ENCODE measurements at regions not wholly inside any gene's neighbourhood (a gene's known extent, or its start where the extent isn't known, plus 50 kb on each side); places are given as distances from the start of the nearest gene placed in this dataset.

- intact Hi-C loops (cut with micrococcal nuclease): no loop called here
- Mint-ChIP-seq H3K4me3 (no peak overlapping the region), H3K9me3 (peaks cover 28% of the 10 kb centered on the region), H3K27me3 (no peaks in the 10 kb centered on the region), H3K27ac (no peak overlapping the region), H3K36me3 (ENCODE audit: low read depth) (no peaks in the 10 kb centered on the region), H3K4me1 (ENCODE audit: low read depth) (no peaks in the 10 kb centered on the region)
Observed at GRCh38 chr10:1869861-1870260, 132.5 kb upstream of the ADARB2 start.

DNA sequence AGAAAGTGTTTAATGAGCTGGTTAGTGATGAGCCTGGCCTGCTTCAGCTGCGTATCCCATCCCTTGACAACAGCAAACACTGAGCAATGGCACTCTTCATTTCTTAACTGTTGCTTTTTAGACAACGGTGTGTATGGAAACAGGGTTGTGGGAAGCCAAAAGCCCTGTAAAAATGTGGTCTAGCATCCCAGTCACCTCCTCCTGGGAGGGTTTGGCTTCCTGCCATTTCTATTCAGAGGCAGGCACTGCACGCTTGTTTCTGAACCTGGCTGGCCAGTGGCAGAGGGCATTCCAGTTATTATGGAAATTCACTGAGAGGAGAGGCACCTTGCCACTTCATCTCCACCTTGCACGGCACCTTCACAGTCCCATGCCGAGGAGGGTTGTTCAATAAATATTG lies 123.0 kb upstream of the ADARB2 start:
- H3K4me3 Mint-ChIP-seq: no peak overlapping the region
- H3K4me1 Mint-ChIP-seq (ENCODE audit: low read depth): no peaks in the 10 kb centered on the region
- H3K27me3 Mint-ChIP-seq: no peaks in the 10 kb centered on the region
- H3K9me3 Mint-ChIP-seq: peaks cover 21% of the 10 kb centered on the region
- no peak overlapping the region for H3K27ac Mint-ChIP-seq
- intact Hi-C loops (cut with micrococcal nuclease): no loop called here
- H3K36me3 Mint-ChIP-seq (ENCODE audit: low read depth): no peaks in the 10 kb centered on the region

DNA sequence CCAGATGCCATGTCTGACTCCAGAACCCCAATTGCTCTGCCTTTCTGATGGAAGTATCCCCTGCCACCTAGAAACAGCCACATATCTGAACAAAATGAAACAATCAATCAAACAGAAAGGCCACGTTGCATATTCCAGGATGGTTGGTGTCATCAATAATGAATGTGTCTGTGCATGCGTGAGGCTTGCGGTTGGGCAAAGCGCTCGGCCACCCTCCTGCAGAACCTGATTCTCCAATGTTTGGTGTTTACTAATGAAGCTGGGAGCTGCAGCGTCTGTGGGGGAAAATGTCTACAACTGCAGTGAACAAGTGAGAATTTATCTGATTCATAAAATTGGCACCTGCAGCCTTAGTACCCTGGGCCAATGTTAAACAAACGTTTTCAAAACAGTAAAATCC lies 121.2 kb upstream of the ADARB2 start:
- Mint-ChIP-seq H3K9me3 (peaks cover 6% of the 10 kb centered on the region), H3K27me3 (no peaks in the 10 kb centered on the region), H3K4me1 (ENCODE audit: low read depth) (no peaks in the 10 kb centered on the region), H3K36me3 (ENCODE audit: low read depth) (no peaks in the 10 kb centered on the region), H3K27ac (no peak overlapping the region), H3K4me3 (no peak overlapping the region)
- intact Hi-C loops (cut with micrococcal nuclease): no loop called here

- Mint-ChIP-seq H3K27me3 (no peaks in the 10 kb centered on the region), H3K4me3 (no peak overlapping the region), H3K4me1 (ENCODE audit: low read depth) (no peaks in the 10 kb centered on the region), H3K9me3 (peaks cover under 1% of the 10 kb centered on the region), H3K27ac (no peak overlapping the region), H3K36me3 (ENCODE audit: low read depth) (no peaks in the 10 kb centered on the region)
- intact Hi-C loops (cut with micrococcal nuclease): no loop called here
Observed at GRCh38 chr10:1858048-1858447, 120.7 kb upstream of the ADARB2 start.

DNA sequence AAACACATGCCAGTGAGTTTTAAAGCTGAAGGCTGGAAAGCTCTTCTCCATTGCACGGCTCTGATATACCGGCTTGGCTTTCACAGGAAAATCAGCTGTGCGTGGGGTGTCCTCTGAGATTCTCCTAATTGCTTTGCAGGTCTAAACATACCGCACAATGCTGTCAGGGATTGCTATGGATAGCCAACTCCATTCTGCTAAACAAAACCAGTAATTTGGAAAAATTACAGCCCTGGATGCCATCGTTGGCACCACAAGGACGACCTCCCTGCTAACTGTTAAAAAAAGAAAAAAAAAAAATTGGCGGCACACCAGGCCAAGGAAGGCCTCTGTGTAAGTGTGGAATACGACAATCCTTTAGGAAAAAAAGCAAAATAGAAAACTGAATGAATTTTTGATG lies 118.6 kb upstream of the ADARB2 start:
- intact Hi-C loops (cut with micrococcal nuclease): no loop called here
- H3K9me3 Mint-ChIP-seq: no peaks in the 10 kb centered on the region
- no peak overlapping the region for H3K27ac Mint-ChIP-seq
- no peaks in the 10 kb centered on the region for H3K27me3 Mint-ChIP-seq
- no peaks in the 10 kb centered on the region for H3K36me3 Mint-ChIP-seq (ENCODE audit: low read depth)
- H3K4me3 Mint-ChIP-seq: no peak overlapping the region
- H3K4me1 Mint-ChIP-seq (ENCODE audit: low read depth): no peaks in the 10 kb centered on the region

DNA sequence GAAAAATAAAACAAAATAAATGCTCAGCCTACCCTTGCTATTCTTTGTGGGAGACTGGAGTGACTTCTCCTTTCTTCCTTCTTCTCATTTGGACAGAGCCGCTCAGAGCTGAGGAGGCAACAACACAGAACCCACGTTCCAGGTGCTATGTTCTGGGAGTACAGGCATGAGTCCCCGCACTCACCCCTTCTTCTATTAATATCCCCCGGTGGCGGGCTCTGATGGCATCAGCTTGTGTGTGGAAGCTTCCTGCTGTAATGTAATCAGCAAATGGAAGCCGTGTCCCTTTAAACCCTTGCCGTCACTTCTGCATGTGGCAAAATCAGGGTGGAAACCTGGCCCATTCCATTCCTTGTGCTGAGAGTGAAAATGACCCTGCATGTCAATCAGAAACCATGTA lies 116.9 kb upstream of the ADARB2 start:
- H3K4me1 Mint-ChIP-seq (ENCODE audit: low read depth): no peaks in the 10 kb centered on the region
- intact Hi-C loops (cut with micrococcal nuclease): no loop called here
- H3K36me3 Mint-ChIP-seq (ENCODE audit: low read depth): no peaks in the 10 kb centered on the region
- H3K27ac Mint-ChIP-seq: no peak overlapping the region
- no peak overlapping the region for H3K4me3 Mint-ChIP-seq
- no peaks in the 10 kb centered on the region for H3K9me3 Mint-ChIP-seq
- no peaks in the 10 kb centered on the region for H3K27me3 Mint-ChIP-seq

DNA sequence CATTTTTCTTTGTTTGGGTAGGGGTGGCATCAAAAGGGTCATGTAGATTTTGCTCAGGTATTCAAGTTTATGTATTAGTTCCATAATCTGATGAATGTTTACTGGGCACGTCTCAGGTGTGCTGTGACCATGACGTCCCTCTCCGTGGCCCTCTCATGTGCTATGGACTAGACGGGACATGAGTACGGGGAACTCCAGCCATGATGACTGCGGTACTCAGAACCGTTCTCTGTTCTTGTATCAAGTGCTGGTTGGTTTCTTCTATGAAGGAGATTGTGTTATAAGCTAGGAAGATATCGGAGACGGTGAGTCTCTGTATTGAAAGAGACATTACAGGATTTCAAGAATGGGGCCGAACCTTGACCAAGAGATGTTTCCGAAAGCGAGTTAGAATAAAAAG lies 116.5 kb upstream of the ADARB2 start:
- no peak overlapping the region for H3K4me3 Mint-ChIP-seq
- H3K36me3 Mint-ChIP-seq (ENCODE audit: low read depth): no peaks in the 10 kb centered on the region
- intact Hi-C loops (cut with micrococcal nuclease): no loop called here
- no peak overlapping the region for H3K27ac Mint-ChIP-seq
- no peaks in the 10 kb centered on the region for H3K4me1 Mint-ChIP-seq (ENCODE audit: low read depth)
- H3K9me3 Mint-ChIP-seq: peaks cover under 1% of the 10 kb centered on the region
- no peaks in the 10 kb centered on the region for H3K27me3 Mint-ChIP-seq

- no peaks in the 10 kb centered on the region for H3K4me1 Mint-ChIP-seq (ENCODE audit: low read depth)
- no peaks in the 10 kb centered on the region for H3K36me3 Mint-ChIP-seq (ENCODE audit: low read depth)
- intact Hi-C loops (cut with micrococcal nuclease): no loop called here
- H3K9me3 Mint-ChIP-seq: peaks cover 10% of the 10 kb centered on the region
- no peak overlapping the region for H3K27ac Mint-ChIP-seq
- H3K27me3 Mint-ChIP-seq: no peaks in the 10 kb centered on the region
- no peak overlapping the region for H3K4me3 Mint-ChIP-seq
Observed at GRCh38 chr10:1852841-1853240, 115.5 kb upstream of the ADARB2 start.

- Mint-ChIP-seq H3K9me3 (peaks cover 19% of the 10 kb centered on the region), H3K27ac (no peak overlapping the region), H3K36me3 (ENCODE audit: low read depth) (no peaks in the 10 kb centered on the region), H3K4me3 (no peak overlapping the region), H3K4me1 (ENCODE audit: low read depth) (no peaks in the 10 kb centered on the region), H3K27me3 (no peaks in the 10 kb centered on the region)
- intact Hi-C loops (cut with micrococcal nuclease): no loop called here
Observed at GRCh38 chr10:1851762-1852161, 114.4 kb upstream of the ADARB2 start.

DNA sequence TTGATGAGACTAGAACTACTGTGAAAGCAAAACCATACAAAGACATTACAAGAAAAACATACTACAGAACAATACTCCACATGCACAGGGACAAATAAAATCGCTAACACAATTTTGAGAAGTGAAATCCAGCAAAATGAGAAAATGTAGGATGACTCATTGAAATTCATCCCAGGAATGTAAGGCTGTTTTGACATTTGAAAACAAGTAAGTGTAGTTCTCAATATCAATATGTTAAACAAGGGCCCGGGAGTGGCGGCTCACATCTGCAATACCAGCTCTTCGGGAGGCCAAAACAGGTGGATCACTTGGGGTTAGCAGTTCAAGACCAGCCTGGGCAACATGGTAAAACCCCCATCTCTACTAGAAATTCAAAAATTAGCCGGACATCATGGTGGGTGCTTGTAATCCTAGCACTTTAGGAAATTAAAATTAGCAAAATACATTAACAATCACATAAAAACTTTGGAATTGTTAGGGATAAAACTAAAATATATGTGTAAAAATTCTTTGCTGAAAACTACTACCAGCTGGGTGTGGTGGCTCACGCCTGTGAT lies 113.7 kb upstream of the ADARB2 start:
- intact Hi-C loops (cut with micrococcal nuclease): no loop called here
- Mint-ChIP-seq H3K4me3 (no peak overlapping the region), H3K36me3 (ENCODE audit: low read depth) (no peaks in the 10 kb centered on the region), H3K27ac (no peak overlapping the region), H3K9me3 (peaks cover 26% of the 10 kb centered on the region), H3K4me1 (ENCODE audit: low read depth) (no peaks in the 10 kb centered on the region), H3K27me3 (no peaks in the 10 kb centered on the region)

DNA sequence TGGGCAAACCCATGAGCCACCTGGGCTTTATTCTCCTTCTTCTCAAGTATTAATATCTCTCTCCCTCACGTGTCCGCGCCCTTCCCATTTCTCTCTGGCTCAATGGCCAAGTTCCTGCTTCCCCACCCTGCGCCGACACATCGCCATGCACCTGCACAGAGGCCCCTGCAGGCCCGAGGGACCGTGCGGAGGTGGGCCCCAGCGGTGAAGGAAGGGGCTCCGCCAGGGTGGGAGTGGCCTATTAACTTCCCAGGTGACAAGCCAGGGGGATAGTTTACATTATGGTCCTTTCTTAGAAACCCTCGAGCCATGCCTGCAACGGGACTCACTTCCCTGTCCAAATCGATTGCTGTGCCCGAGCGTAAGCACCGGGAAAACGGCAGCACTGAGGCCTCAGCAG lies 110.0 kb upstream of the ADARB2 start:
- no peaks in the 10 kb centered on the region for H3K27me3 Mint-ChIP-seq
- no peak overlapping the region for H3K27ac Mint-ChIP-seq
- peaks cover 26% of the 10 kb centered on the region for H3K9me3 Mint-ChIP-seq
- no peaks in the 10 kb centered on the region for H3K4me1 Mint-ChIP-seq (ENCODE audit: low read depth)
- no peak overlapping the region for H3K4me3 Mint-ChIP-seq
- H3K36me3 Mint-ChIP-seq (ENCODE audit: low read depth): no peaks in the 10 kb centered on the region
- intact Hi-C loops (cut with micrococcal nuclease): no loop called here

GRCh38 chr10:1846032-1846431 lies 108.7 kb upstream of the ADARB2 start:
- Mint-ChIP-seq H3K27ac (no peak overlapping the region), H3K9me3 (peaks cover 33% of the 10 kb centered on the region), H3K4me3 (no peak overlapping the region), H3K4me1 (ENCODE audit: low read depth) (no peaks in the 10 kb centered on the region), H3K36me3 (ENCODE audit: low read depth) (no peaks in the 10 kb centered on the region), H3K27me3 (no peaks in the 10 kb centered on the region)
- intact Hi-C loops (cut with micrococcal nuclease): no loop called here

DNA sequence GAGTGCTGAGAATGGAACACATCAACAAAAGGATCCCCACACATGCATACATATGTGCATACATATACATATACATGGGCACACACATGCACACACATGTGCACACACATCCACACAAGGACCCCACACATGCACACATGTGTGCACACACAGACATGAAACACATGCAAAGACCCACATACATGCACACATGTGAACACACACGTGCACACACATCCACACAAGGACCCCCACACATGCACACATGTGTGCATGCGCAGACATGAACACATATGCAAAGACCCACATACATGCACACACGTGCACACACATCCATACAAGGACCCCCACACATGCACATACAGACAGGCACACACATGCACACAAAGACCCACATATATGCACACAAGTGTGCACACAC lies 104.4 kb upstream of the ADARB2 start:
- Mint-ChIP-seq H3K4me1 (ENCODE audit: low read depth) (no peaks in the 10 kb centered on the region), H3K4me3 (no peak overlapping the region), H3K36me3 (ENCODE audit: low read depth) (no peaks in the 10 kb centered on the region), H3K27me3 (no peaks in the 10 kb centered on the region), H3K27ac (no peak overlapping the region), H3K9me3 (peaks cover 14% of the 10 kb centered on the region)
- intact Hi-C loops (cut with micrococcal nuclease): no loop called here

GRCh38 chr10:1829712-1830111 lies 92.4 kb upstream of the ADARB2 start:
- Mint-ChIP-seq H3K27me3 (no peaks in the 10 kb centered on the region), H3K4me1 (ENCODE audit: low read depth) (no peaks in the 10 kb centered on the region), H3K9me3 (peaks cover 5% of the 10 kb centered on the region), H3K27ac (no peak overlapping the region), H3K4me3 (no peak overlapping the region), H3K36me3 (ENCODE audit: low read depth) (no peaks in the 10 kb centered on the region)
- intact Hi-C loops (cut with micrococcal nuclease): no loop called here

DNA sequence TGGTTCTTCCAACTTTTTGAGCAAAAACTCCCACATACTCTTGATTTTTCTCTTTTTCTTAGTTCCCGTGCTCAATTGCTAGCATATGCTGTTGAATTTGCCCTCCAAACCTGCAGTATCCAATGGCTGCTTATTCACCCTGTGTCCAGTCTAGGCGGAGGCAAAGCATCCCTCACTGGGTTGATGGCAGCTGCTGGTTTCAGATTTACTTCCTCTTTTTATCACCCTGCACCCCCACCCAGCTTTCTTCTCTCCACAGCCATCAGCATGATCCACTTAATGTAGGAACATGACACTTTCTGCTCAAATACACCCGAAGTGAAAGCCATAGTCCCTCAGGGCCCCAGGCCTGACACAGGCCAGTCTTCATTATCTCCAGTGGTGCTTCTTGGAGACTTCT lies 87.6 kb upstream of the ADARB2 start:
- intact Hi-C loops (cut with micrococcal nuclease): no loop called here
- Mint-ChIP-seq H3K4me3 (no peak overlapping the region), H3K27me3 (no peaks in the 10 kb centered on the region), H3K27ac (no peak overlapping the region), H3K4me1 (ENCODE audit: low read depth) (no peaks in the 10 kb centered on the region), H3K36me3 (ENCODE audit: low read depth) (no peaks in the 10 kb centered on the region), H3K9me3 (peaks cover 22% of the 10 kb centered on the region)

All from dendritic cell treated with granulocyte-macrophage colony-stimulating factor and Interleukin-4, amounts not matched to agents 40 ng/mL and 50 ng/mL, for 4 days (primary cell).